ENCODE measurements at regions not wholly inside any gene's neighbourhood (a gene's known extent, or its start where the extent isn't known, plus 50 kb on each side); places are given as distances from the start of the nearest gene placed in this dataset.

DNA sequence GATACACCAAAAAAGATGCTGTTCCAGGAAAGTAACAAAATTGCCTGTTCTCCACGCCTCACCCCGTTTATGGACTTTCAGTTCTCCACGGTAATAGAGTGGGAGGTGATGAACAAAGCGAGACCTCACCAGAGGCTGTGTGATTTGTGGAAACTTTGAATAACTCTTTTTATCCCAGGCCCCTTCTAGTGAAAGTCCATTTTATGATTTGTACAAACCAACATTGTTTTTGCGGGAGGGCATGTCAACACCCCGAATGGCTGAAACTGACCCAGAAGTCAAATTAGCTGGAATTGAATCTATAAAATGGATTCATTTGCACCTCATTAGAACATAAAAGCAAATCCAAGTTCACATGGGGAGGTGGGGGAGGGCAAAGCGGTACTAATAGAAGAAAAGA is 517.8 kb downstream of the CDH26 start:
- Mint-ChIP-seq H3K4me1 (ENCODE audit: low read depth) (no peaks in the 10 kb centered on the region), H3K4me3 (no peak overlapping the region), H3K27ac (no peak overlapping the region), H3K36me3 (ENCODE audit: low read depth) (no peaks in the 10 kb centered on the region), H3K27me3 (peaks cover 10% of the 10 kb centered on the region), H3K9me3 (no peaks in the 10 kb centered on the region)
- CTCF ChIA-PET, result no interaction called here
- intact Hi-C loops (cut with DNase I, micrococcal nuclease), result no loop called here
- TF ChIP-seq, protein P1, sequence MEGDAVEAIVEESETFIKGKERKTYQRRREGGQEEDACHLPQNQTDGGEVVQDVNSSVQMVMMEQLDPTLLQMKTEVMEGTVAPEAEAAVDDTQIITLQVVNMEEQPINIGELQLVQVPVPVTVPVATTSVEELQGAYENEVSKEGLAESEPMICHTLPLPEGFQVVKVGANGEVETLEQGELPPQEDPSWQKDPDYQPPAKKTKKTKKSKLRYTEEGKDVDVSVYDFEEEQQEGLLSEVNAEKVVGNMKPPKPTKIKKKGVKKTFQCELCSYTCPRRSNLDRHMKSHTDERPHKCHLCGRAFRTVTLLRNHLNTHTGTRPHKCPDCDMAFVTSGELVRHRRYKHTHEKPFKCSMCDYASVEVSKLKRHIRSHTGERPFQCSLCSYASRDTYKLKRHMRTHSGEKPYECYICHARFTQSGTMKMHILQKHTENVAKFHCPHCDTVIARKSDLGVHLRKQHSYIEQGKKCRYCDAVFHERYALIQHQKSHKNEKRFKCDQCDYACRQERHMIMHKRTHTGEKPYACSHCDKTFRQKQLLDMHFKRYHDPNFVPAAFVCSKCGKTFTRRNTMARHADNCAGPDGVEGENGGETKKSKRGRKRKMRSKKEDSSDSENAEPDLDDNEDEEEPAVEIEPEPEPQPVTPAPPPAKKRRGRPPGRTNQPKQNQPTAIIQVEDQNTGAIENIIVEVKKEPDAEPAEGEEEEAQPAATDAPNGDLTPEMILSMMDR (IDR thresholded peaks at IDR 0.05), result no peak
- ATAC-seq (ENCODE audit: poor library complexity) (no peak), DNase-seq (no peak)
- H3K27me3 ChIP-seq (ENCODE audit: control insufficient read depth in 1 of 2, insufficient read depth in 2 of 2, low read length in 2 of 2), result peaks cover 0 to 6% of the 10 kb centered on the region in 2 experiments
- no peaks in the 10 kb centered on the region for H3K4me1 ChIP-seq (ENCODE audit: insufficient read depth, low read length)
- no peak overlapping the region for H3K4me3 ChIP-seq (ENCODE audit: low read length)
- no peak overlapping the region for H3K27ac ChIP-seq (ENCODE audit: low read depth in 1 of 2, low read length in 2 of 2)
- POLR2A ChIA-PET, result no interaction called here
- no peaks in the 10 kb centered on the region for H3K36me3 ChIP-seq (ENCODE audit: insufficient read depth, low read length)
- no peaks in the 10 kb centered on the region for H3K9me3 ChIP-seq (ENCODE audit: control insufficient read depth in 1 of 2, insufficient read depth in 1 of 2, low read length in 2 of 2)

GRCh38 chr20:60477958-60478357 is 519.7 kb downstream of the CDH26 start:
- TF ChIP-seq, protein P1 (IDR thresholded peaks at IDR 0.05), result no peak
- H3K36me3 Mint-ChIP-seq (ENCODE audit: low read depth), result no peaks in the 10 kb centered on the region
- H3K4me3 Mint-ChIP-seq, result no peak overlapping the region

DNA sequence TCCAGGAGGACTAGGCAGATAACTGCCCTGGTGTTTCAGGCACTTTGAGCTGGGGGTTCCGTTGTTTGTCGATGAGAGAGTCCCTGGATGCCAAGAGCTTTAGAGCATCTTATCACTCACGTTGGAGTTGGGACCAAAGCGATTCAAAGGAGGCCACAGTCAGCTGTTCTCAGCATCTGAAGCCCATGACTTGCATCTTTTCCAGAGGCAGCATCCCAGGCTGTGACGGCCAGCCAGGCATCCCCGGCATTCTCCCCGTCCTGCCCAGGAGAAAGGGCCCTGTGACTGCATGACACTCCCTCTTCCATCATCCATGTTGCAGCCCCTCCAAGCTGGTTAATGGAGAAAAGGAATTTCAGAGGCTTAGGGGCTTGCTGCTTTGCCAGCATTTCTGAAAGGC is 520.3 kb downstream of the CDH26 start:
- no peak for DNase-seq
- no peak for ATAC-seq (ENCODE audit: poor library complexity)
- H3K36me3 ChIP-seq (ENCODE audit: insufficient read depth, low read length), result no peaks in the 10 kb centered on the region
- H3K27ac ChIP-seq (ENCODE audit: low read depth in 1 of 2, low read length in 2 of 2), result no peak overlapping the region
- ChIA-PET CTCF (no interaction called here), POLR2A (no interaction called here)
- H3K9me3 ChIP-seq (ENCODE audit: control insufficient read depth in 1 of 2, insufficient read depth in 1 of 2, low read length in 2 of 2), result no peaks in the 10 kb centered on the region
- Mint-ChIP-seq H3K4me1 (ENCODE audit: low read depth) (no peaks in the 10 kb centered on the region), H3K27ac (no peak overlapping the region), H3K9me3 (no peaks in the 10 kb centered on the region), H3K4me3 (no peak overlapping the region), H3K27me3 (peaks cover 16% of the 10 kb centered on the region), H3K36me3 (ENCODE audit: low read depth) (no peaks in the 10 kb centered on the region)
- intact Hi-C loops (cut with DNase I, micrococcal nuclease), result no loop called here
- no peak overlapping the region for H3K4me3 ChIP-seq (ENCODE audit: low read length)
- TF ChIP-seq, protein P1 (IDR thresholded peaks at IDR 0.05), result no peak
- peaks cover 0 to 6% of the 10 kb centered on the region in 2 experiments for H3K27me3 ChIP-seq (ENCODE audit: control insufficient read depth in 1 of 2, insufficient read depth in 2 of 2, low read length in 2 of 2)
- H3K4me1 ChIP-seq (ENCODE audit: insufficient read depth, low read length), result no peaks in the 10 kb centered on the region

More at GRCh38 chr20:60477958-60478357, 519.7 kb downstream of the CDH26 start:
- no peaks in the 10 kb centered on the region for H3K9me3 Mint-ChIP-seq
- Histone ChIP-seq H3K36me3 (ENCODE audit: insufficient read depth, low read length) (no peaks in the 10 kb centered on the region), H3K27me3 (ENCODE audit: control insufficient read depth in 1 of 2, insufficient read depth in 2 of 2, low read length in 2 of 2) (peaks cover 0 to 6% of the 10 kb centered on the region in 2 experiments), H3K9me3 (ENCODE audit: control insufficient read depth in 1 of 2, insufficient read depth in 1 of 2, low read length in 2 of 2) (no peaks in the 10 kb centered on the region), H3K4me3 (ENCODE audit: low read length) (no peak overlapping the region), H3K27ac (ENCODE audit: low read depth in 1 of 2, low read length in 2 of 2) (no peak overlapping the region), H3K4me1 (ENCODE audit: insufficient read depth, low read length) (no peaks in the 10 kb centered on the region)
- ATAC-seq (ENCODE audit: poor library complexity) (no peak), DNase-seq (no peak)
- H3K27me3 Mint-ChIP-seq, result peaks cover 13% of the 10 kb centered on the region
- H3K27ac Mint-ChIP-seq, result no peak overlapping the region
- intact Hi-C loops (cut with DNase I, micrococcal nuclease), result no loop called here
- ChIA-PET POLR2A (no interaction called here), CTCF (no interaction called here)
- no peaks in the 10 kb centered on the region for H3K4me1 Mint-ChIP-seq (ENCODE audit: low read depth)

Measured in CD4-positive, alpha-beta T cell (primary cell).